ENCODE measurements at regions not wholly inside any gene's neighbourhood (a gene's known extent, or its start where the extent isn't known, plus 50 kb on each side); places are given as distances from the start of the nearest gene placed in this dataset.
"Not testable (repeated sequence)": the region's sequence is repeated elsewhere in the genome, so short reads cannot be mapped to it uniquely, and the experiment has no call there.

- DNase-seq, result no peak
Measured at GRCh38 chr6:25127076-25127837, 151.9 kb upstream of the CARMIL1 start.

GRCh38 chr6:25130518-25130917, 148.7 kb upstream of the CARMIL1 start:
- DNase-seq, result no peak

GRCh38 chr6:25132934-25133333, 146.2 kb upstream of the CARMIL1 start:
- no peak for DNase-seq

- DNase-seq, result no peak
Measured at GRCh38 chr6:25133568-25133967, 145.6 kb upstream of the CARMIL1 start.

GRCh38 chr6:25136854-25137253, 142.3 kb upstream of the CARMIL1 start:
- DNase-seq, result no peak

- DNase-seq, result no peak
Measured at GRCh38 chr6:25137480-25137879, 141.7 kb upstream of the CARMIL1 start.

- DNase-seq, result no peak
Measured at GRCh38 chr6:25137916-25138232, 141.3 kb upstream of the CARMIL1 start.

DNA sequence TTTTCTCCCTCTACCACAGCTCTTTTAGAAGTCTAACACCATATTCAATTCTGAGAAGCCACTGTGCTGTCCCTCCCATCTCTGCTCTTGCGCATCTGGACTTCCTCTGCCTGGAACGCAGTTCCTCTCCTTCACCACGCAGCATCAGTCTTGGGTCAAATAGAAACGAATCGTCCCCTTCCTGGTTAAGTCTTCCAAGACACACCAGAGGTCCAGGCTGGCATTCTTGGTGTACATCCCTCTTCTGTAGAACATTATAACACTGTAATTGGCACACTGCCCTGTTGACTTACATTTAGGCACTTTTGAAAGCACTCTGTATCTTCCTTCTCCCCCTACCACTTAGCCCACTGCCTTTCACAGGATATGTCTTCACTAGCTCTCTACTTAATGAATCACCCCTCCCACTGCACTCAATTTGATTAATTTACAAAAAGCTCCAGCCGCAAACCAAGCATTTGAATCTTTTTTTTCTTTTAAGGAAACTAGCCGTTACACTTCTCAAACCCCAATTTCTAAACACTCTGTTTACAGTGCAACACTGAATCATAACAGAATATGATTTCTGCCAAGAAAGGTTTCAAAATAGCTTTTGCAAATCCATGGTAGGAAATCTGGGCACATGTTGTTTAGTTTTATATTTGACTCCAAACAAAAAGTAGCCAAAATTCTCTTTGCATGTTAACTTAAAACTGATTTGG, 140.8 kb upstream of the CARMIL1 start:
- peak in 1 of 2 experiments; percentile 32 for DNase-seq

DNA sequence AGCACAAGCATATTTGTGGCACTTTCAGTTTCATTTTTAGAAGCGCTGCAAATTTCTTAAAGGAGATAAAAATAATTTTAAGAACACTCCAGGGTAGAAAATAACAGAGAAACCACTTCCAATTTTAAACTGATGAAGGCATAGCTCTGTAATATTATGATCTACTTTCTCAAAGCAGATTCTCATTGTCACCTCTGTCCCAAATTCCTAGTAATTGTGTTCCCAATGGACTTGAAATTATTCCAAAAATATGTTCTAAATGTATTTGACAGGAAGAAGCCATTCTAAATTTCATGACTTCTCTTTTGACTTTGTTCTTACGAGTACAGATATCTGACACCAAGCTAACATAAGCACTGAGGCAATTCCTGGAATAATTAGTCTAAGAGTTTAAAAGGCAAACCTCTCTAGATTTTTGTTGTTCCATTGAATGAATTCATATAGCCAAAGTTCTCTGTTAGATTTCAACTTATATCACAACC, 140.2 kb upstream of the CARMIL1 start:
- DNase-seq, result no peak

DNA sequence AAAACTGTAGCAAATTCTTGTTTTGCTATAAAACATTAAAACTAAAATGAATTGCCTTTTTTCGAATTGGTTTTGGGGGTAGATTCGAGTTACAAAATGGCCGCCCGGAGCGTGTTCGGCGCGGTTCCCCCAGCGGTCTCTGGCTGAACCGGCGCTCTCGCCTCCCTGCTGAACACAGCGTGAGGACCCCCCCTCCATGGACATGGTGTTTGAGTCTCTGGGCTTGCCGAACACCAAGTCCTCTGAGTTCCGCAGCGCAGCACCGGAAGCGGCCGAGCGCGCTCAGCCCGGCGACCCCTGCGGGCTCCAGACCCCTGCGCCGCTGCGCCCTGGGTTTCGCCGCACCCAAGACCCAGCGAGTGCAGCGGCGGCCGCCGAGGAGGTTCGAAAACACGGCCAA, 139.6 kb upstream of the CARMIL1 start:
- not testable (repeated sequence) for DNase-seq

DNA sequence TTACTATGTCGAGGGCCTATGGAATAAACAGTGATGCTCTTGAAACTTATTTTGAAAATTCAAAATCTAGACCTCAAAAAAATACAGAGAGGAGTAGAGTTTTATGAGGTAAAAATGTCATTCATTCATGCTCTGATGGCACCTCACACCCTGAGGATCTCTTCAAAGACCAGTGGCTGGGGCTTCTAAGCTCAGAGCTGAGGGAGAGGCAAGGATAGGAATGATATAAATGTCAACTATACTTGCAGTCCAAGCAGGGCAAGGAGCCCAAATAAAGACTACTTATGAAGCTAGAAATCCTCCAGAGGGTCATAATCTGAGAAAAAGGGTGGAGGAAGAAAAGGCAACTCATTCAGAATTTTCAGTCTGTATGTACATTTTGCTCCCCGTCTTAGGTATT, 136.7 kb upstream of the CARMIL1 start:
- no peak for DNase-seq

GRCh38 chr6:25144919-25145318, 134.3 kb upstream of the CARMIL1 start:
- no peak for DNase-seq

GRCh38 chr6:25147223-25147622, 132.0 kb upstream of the CARMIL1 start:
- DNase-seq, result no peak

- no peak for DNase-seq
Measured at GRCh38 chr6:25150031-25150430, 129.1 kb upstream of the CARMIL1 start.

- no peak for DNase-seq
Measured at GRCh38 chr6:25150863-25151262, 128.3 kb upstream of the CARMIL1 start.

DNA sequence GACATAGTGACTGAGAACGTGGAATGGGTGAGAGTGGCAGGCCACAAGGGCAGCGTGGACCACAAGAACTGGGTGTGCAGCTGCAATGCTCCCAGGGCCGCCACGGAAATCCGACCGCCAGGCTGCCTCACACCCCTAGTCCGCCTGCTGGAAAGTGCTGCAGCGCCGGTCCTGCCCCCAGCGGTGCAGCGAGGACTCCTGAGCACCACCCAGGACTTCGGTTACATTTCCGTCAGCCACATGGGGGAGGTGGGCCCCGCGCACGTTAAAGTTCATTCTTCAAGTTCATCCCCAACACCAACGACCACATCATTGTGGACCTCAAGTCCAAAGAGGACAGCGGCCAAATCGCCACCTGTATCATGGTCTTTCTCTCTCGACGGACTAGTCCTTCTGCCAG, 126.1 kb upstream of the CARMIL1 start:
- no peak for DNase-seq

GRCh38 chr6:25154034-25154596, 125.1 kb upstream of the CARMIL1 start:
- no peak for DNase-seq

DNA sequence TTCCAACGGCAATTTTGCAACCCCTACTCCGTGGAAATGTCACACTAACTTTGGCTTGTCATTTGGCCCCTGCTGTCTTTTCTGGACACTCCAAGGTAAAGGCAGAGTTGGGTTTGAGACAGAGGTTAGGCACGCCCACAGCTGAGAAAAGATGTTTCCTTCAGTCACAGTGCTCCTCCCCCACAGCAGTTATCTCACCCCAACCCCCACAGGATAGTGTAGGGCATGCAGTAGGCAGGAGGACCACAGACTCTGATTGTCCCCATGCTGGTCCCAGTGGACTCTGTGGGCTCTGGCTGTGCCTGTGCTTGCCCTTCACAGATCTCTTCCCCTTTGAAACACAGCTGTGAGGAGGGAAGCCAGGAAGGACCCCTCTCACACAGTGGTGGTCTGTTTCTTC, 124.0 kb upstream of the CARMIL1 start:
- no peak for DNase-seq

DNA sequence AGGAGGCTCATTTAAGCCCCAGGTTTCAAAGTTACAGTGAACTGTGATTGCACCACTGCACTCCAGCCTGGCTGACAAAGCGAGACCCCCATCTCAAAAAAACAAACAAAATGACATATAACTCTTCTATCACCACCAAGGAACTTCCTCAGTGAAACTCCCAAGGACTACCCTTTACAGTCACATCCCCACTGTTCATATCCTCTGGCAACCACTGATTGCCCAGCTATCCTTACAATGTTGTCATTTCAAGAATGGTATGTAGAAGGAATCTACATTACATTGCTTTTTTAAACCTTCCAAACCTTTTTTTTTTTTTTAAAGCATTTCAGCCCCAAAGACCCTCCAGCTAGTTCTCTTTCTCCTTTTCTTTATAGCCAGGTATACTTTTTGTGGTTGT, 123.1 kb upstream of the CARMIL1 start:
- no peak for DNase-seq

GRCh38 chr6:25157183-25157582, 122.0 kb upstream of the CARMIL1 start:
- DNase-seq, result no peak

DNA sequence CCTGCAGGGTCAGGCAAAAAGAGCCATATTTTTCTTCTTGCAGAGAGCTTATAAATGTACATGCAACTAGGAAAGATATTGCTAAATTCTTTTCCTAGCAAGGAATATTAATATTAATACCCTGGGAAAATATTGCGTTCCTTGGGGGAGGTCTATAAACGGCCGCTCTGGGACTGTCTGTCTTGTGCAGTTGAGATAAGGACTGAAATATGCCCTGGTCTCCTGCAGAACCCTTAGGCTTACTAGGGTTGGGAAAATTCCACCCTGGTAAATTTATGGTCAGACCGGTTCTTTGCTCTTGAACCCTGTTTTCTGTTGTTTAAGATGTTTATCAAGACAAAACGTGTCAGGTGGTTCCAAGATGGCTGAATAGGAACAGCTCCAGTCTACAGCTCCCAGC, 121.3 kb upstream of the CARMIL1 start:
- DNase-seq, result no peak

DNA sequence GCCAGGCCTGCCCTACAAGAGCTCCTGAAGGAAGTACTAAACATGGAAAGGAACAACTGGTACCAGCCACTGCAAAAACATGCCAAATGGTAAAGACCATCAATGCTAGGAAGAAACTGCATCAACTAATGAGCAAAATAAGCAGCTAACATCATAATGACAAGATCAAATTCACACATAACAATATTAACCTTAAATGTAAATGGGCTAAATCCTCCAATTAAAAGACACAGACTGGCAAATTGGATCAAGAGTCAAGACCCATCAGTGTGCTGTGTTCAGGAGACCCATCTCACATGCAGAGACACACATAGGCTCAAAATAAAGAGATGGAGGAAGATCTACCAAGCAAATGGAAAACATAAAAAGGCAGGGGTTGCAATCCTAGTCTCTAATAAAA, 119.0 kb upstream of the CARMIL1 start:
- DNase-seq, result not testable (repeated sequence)

DNA sequence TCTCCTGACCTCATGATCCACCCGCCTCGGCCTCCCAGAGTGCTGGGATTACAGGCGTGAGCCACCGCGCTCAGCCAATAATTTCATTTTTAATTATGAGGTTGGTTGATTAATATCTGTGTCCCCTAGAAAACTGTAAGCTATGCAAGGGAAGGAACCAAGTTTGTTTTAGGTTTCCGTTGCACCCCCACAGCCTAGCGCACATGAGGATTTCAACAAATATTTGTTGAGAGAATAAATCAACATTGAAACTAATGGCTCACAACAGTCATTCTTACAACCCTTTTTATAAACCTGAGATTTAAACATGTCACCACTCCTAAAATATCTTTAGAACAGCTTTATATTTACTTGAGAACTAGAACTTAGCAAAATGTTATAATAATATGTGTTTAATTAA, 114.0 kb upstream of the CARMIL1 start:
- DNase-seq, result peak in 1 of 2 experiments; percentile 72

DNA sequence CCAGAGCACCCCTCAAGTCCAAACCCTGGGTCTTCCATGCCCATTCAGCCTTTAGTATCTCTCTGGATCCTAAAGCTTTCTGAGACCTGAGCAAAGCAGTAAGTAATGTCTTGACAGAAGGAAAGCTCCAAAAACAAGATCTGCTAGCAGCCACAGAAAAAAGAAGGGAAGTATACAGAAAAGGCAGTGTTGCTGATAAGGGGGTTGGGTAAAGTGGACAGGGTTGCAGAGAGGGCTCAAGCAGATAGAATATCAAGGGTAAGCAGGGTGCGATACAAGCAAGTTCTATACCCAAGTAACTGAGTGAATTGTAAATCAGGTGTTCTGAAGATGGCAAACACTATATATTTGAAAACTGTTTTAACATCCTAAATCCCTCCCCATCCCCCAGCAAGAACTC, 113.4 kb upstream of the CARMIL1 start:
- DNase-seq, result peak in 1 of 2 experiments; percentile 51
